ENCODE measurements at regions not wholly inside any gene's neighbourhood (a gene's known extent, or its start where the extent isn't known, plus 50 kb on each side); places are given as distances from the start of the nearest gene placed in this dataset.

GRCh38 chr5:115738830-115739229 is 77.6 kb downstream of the CDO1 start:
- TF ChIP-seq, protein P1, sequence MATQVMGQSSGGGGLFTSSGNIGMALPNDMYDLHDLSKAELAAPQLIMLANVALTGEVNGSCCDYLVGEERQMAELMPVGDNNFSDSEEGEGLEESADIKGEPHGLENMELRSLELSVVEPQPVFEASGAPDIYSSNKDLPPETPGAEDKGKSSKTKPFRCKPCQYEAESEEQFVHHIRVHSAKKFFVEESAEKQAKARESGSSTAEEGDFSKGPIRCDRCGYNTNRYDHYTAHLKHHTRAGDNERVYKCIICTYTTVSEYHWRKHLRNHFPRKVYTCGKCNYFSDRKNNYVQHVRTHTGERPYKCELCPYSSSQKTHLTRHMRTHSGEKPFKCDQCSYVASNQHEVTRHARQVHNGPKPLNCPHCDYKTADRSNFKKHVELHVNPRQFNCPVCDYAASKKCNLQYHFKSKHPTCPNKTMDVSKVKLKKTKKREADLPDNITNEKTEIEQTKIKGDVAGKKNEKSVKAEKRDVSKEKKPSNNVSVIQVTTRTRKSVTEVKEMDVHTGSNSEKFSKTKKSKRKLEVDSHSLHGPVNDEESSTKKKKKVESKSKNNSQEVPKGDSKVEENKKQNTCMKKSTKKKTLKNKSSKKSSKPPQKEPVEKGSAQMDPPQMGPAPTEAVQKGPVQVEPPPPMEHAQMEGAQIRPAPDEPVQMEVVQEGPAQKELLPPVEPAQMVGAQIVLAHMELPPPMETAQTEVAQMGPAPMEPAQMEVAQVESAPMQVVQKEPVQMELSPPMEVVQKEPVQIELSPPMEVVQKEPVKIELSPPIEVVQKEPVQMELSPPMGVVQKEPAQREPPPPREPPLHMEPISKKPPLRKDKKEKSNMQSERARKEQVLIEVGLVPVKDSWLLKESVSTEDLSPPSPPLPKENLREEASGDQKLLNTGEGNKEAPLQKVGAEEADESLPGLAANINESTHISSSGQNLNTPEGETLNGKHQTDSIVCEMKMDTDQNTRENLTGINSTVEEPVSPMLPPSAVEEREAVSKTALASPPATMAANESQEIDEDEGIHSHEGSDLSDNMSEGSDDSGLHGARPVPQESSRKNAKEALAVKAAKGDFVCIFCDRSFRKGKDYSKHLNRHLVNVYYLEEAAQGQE (IDR thresholded peaks at IDR 0.05): no peak
- TF ChIP-seq, protein P2, sequence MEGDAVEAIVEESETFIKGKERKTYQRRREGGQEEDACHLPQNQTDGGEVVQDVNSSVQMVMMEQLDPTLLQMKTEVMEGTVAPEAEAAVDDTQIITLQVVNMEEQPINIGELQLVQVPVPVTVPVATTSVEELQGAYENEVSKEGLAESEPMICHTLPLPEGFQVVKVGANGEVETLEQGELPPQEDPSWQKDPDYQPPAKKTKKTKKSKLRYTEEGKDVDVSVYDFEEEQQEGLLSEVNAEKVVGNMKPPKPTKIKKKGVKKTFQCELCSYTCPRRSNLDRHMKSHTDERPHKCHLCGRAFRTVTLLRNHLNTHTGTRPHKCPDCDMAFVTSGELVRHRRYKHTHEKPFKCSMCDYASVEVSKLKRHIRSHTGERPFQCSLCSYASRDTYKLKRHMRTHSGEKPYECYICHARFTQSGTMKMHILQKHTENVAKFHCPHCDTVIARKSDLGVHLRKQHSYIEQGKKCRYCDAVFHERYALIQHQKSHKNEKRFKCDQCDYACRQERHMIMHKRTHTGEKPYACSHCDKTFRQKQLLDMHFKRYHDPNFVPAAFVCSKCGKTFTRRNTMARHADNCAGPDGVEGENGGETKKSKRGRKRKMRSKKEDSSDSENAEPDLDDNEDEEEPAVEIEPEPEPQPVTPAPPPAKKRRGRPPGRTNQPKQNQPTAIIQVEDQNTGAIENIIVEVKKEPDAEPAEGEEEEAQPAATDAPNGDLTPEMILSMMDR (IDR thresholded peaks at IDR 0.05): no peak
- TF ChIP-seq POLR2A (IDR thresholded peaks at IDR 0.05; ENCODE audit: low read length) (no peak), RCOR1 (IDR thresholded peaks at IDR 0.05; ENCODE audit: low read depth, low read length) (no peak), HEYL (CRISPR knock-in tag; IDR thresholded peaks at IDR 0.05) (no peak), ZC3H11A (IDR thresholded peaks at IDR 0.05) (no peak), EHMT2 (IDR thresholded peaks at IDR 0.05; ENCODE audit: low read depth) (no peak), POLR2AphosphoS2 (conservative IDR thresholded peaks at IDR 0.05; ENCODE audit: low read length) (no peak), BHLHE40 (IDR thresholded peaks at IDR 0.05; ENCODE audit: low read depth, low read length) (no peak), SREBF2 (IDR thresholded peaks at IDR 0.05) (no peak), MYC (IDR thresholded peaks at IDR 0.05; ENCODE audit: borderline replicate concordance, low read length) (no peak), JUN (IDR thresholded peaks at IDR 0.05) (no peak), KDM1A (IDR thresholded peaks at IDR 0.05; ENCODE audit: low read depth) (no peak)
